Tibial nerve (tissue), 4 donors: ENCODE measurements at regions not wholly inside any gene's neighbourhood (a gene's known extent, or its start where the extent isn't known, plus 50 kb on each side); places are given as distances from the start of the nearest gene placed in this dataset.

Experiments
- DNase-seq, 2 donors: peaks; one replicate each; pipeline ENCODE4 v3.0.0-alpha.2; 2019; ENCODE audit warnings: low spot score in 2 of 2
- H3K27ac ChIP-seq, 4 donors: fragments of 200-600 bp; sonication (generic) in 3 of 4; one replicate each; pipeline ENCODE4 v1.5.1; 2017 to 2019; ENCODE audit warnings: mild to moderate bottlenecking in 1 of 4
- H3K27me3 ChIP-seq, 2 donors: fragments of 200-600 bp; sonication (generic) in 1 of 2; one replicate each; pipeline versions ENCODE4 v1.5.1 to v1.6.0; 2017 to 2019
- H3K36me3 ChIP-seq, 3 donors: fragments of 200-600 bp; sonication (generic); one replicate each; pipeline ENCODE4 v1.5.1; 2018 to 2019
- H3K4me1 ChIP-seq, 4 donors: fragments of 200-600 bp; sonication (generic) in 3 of 4; one replicate each; pipeline ENCODE4 v1.5.1; 2017 to 2019
- H3K4me3 ChIP-seq, 4 donors: fragments of 200-600 bp; sonication (generic) in 3 of 4; one replicate each; pipeline ENCODE4 v1.5.1; 2017 to 2019; ENCODE audit warnings: mild to moderate bottlenecking in 1 of 4, moderate library complexity in 1 of 4
- H3K9me3 ChIP-seq, 4 donors: fragments of 200-600 bp; sonication (generic) in 3 of 4; one replicate each; pipeline ENCODE4 v1.5.1; 2017 to 2019
- CTCF ChIP-seq, 5 experiments: fragments of 200-600 bp in 3 of 5; fragments of 450-650 bp in 2 of 5; sonication (generic) in 3 of 5; IDR thresholded peaks; one replicate each; pipeline ENCODE4 v1.5.1; 2016 to 2019; ENCODE audit warnings: antibody characterized with exemption in 5 of 5, mild to moderate bottlenecking in 3 of 5, moderate library complexity in 2 of 5
- EP300 ChIP-seq, 2 donors: sonication (generic); formaldehyde crosslinking; IDR thresholded peaks; one replicate each; pipeline ENCODE4 v1.6.1; 2017; ENCODE audit warnings: antibody characterized with exemption in 2 of 2, mild to moderate bottlenecking in 1 of 2
- POLR2A ChIP-seq, 2 donors: fragments of 450-650 bp; IDR thresholded peaks; one replicate each; pipeline ENCODE4 v1.6.1; 2017; ENCODE audit warnings: antibody characterized with exemption in 2 of 2, mild to moderate bottlenecking in 2 of 2, moderate library complexity in 2 of 2
- WGBS, 2 donors: methylation state at CpG; one replicate each; pipeline ENCODE4 v1.1.5; 2018; 5-methylcytosine and 5-hydroxymethylcytosine counted together

- H3K9me3 ChIP-seq, result no peaks in the 10 kb centered on the region
- no peak overlapping the region for H3K27ac ChIP-seq
- H3K27me3 ChIP-seq, result no peaks in the 10 kb centered on the region
- H3K4me1 ChIP-seq, result no peaks in the 10 kb centered on the region
- DNase-seq, result no peak
- WGBS, 2 donors, result 65 to 67% methylated on average over 3 of the region's 3 CpGs
- H3K4me3 ChIP-seq, result no peak overlapping the region
- H3K36me3 ChIP-seq, result no peaks in the 10 kb centered on the region
- no peak for TF ChIP-seq CTCF (IDR thresholded peaks at IDR 0.05)
- no peak for TF ChIP-seq EP300 (IDR thresholded peaks at IDR 0.05)
- no peak for TF ChIP-seq POLR2A (IDR thresholded peaks at IDR 0.05)
Measured at GRCh38 chr11:110837603-110838002, 125.4 kb upstream of the ARHGAP20 start.

GRCh38 chr11:110835106-110835505, 122.9 kb upstream of the ARHGAP20 start:
- Histone ChIP-seq H3K27ac (no peak overlapping the region), H3K4me3 (no peak overlapping the region), H3K4me1 (no peaks in the 10 kb centered on the region), H3K27me3 (no peaks in the 10 kb centered on the region), H3K36me3 (no peaks in the 10 kb centered on the region), H3K9me3 (no peaks in the 10 kb centered on the region)
- TF ChIP-seq EP300 (IDR thresholded peaks at IDR 0.05), result no peak
- no peak for TF ChIP-seq POLR2A (IDR thresholded peaks at IDR 0.05)
- no peak for TF ChIP-seq CTCF (IDR thresholded peaks at IDR 0.05)
- WGBS, 2 donors, result 90 to 92% methylated on average over 8 of the region's 8 CpGs
- DNase-seq, result no peak

- DNase-seq, result no peak
- Histone ChIP-seq H3K27ac (no peak overlapping the region), H3K27me3 (no peaks in the 10 kb centered on the region), H3K4me3 (no peak overlapping the region), H3K36me3 (no peaks in the 10 kb centered on the region), H3K9me3 (no peaks in the 10 kb centered on the region), H3K4me1 (no peaks in the 10 kb centered on the region)
- 74 to 78% methylated on average over 4 of the region's 4 CpGs for WGBS, 2 donors
- TF ChIP-seq CTCF (IDR thresholded peaks at IDR 0.05), result no peak
Measured at GRCh38 chr11:110833033-110833484, 120.8 kb upstream of the ARHGAP20 start.

GRCh38 chr11:110832539-110832938, 120.3 kb upstream of the ARHGAP20 start:
- no peaks in the 10 kb centered on the region for H3K4me1 ChIP-seq
- H3K9me3 ChIP-seq, result no peaks in the 10 kb centered on the region
- H3K27me3 ChIP-seq, result no peaks in the 10 kb centered on the region
- 93 to 97% methylated on average over 2 of the region's 2 CpGs for WGBS, 2 donors
- H3K27ac ChIP-seq, result no peak overlapping the region
- no peak for DNase-seq
- H3K4me3 ChIP-seq, result no peak overlapping the region
- no peaks in the 10 kb centered on the region for H3K36me3 ChIP-seq
- TF ChIP-seq EP300 (IDR thresholded peaks at IDR 0.05) (no peak), POLR2A (IDR thresholded peaks at IDR 0.05) (no peak), CTCF (IDR thresholded peaks at IDR 0.05) (no peak)

- TF ChIP-seq EP300 (IDR thresholded peaks at IDR 0.05) (no peak), CTCF (IDR thresholded peaks at IDR 0.05) (no peak), POLR2A (IDR thresholded peaks at IDR 0.05) (no peak)
- DNase-seq, result no peak
- Histone ChIP-seq H3K4me3 (no peak overlapping the region), H3K9me3 (no peaks in the 10 kb centered on the region), H3K27ac (no peak overlapping the region), H3K27me3 (no peaks in the 10 kb centered on the region), H3K4me1 (no peaks in the 10 kb centered on the region), H3K36me3 (no peaks in the 10 kb centered on the region)
- 89 to 100% methylated on average over 2 of the region's 2 CpGs for WGBS, 2 donors
Measured at GRCh38 chr11:110832080-110832479, 119.8 kb upstream of the ARHGAP20 start.
